ENCODE measurements at regions not wholly inside any gene's neighbourhood (a gene's known extent, or its start where the extent isn't known, plus 50 kb on each side); places are given as distances from the start of the nearest gene placed in this dataset.

DNA sequence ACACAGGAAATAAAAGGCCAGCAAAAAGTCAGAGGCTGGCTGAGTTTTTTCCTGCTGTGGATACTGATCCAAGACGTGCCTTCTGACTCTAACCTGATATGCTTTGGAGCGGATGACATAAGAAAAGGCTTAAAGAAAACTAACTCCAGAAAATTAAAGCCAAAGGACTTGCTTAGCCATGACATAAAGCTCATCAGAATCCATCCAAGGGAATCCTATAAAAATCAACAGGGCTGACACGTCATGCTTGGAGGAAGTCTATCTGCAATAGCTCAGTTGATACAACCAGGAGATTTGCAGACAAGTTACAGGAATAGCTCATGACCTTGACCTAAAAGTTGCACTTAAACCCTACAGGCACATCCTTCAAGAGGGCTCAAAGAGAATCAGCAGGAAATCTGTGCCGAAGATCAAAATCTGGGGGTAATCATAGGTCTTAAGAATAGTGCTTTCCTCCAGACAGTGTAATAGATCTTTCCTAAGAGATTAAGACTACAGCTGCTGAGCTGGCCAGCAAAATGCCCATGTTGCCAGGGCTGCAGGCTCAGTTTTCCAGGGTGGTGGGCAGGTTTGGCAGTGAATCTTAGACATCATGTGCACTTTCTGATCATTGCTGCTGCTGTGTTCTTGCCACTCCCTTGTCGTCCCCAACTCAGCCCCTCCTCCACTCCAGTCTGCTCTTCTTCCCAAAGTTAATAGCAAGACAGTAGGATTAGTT lies 111.5 kb upstream of the SVIL start (continued):
- TF ChIP-seq, protein P1, sequence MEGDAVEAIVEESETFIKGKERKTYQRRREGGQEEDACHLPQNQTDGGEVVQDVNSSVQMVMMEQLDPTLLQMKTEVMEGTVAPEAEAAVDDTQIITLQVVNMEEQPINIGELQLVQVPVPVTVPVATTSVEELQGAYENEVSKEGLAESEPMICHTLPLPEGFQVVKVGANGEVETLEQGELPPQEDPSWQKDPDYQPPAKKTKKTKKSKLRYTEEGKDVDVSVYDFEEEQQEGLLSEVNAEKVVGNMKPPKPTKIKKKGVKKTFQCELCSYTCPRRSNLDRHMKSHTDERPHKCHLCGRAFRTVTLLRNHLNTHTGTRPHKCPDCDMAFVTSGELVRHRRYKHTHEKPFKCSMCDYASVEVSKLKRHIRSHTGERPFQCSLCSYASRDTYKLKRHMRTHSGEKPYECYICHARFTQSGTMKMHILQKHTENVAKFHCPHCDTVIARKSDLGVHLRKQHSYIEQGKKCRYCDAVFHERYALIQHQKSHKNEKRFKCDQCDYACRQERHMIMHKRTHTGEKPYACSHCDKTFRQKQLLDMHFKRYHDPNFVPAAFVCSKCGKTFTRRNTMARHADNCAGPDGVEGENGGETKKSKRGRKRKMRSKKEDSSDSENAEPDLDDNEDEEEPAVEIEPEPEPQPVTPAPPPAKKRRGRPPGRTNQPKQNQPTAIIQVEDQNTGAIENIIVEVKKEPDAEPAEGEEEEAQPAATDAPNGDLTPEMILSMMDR (IDR thresholded peaks at IDR 0.05): no peak
- TF ChIP-seq JUND (IDR thresholded peaks at IDR 0.05) (peak; percentile 62; the same call in 1 of the 2 replicates), FOXJ3 (CRISPR knock-in tag; IDR thresholded peaks at IDR 0.05) (no peak), TCF12 (IDR thresholded peaks at IDR 0.05) (peak; percentile 86), NRF1 (IDR thresholded peaks at IDR 0.05; ENCODE audit: low read depth, low read length) (no peak), NFIC (IDR thresholded peaks at IDR 0.05; ENCODE audit: borderline replicate concordance) (peak; percentile 12; the same call in 1 of the 2 replicates), ELF1 (IDR thresholded peaks at IDR 0.05) (no peak), RFX5 (IDR thresholded peaks at IDR 0.05; ENCODE audit: low read length) (no peak), YY1 (IDR thresholded peaks at IDR 0.05; ENCODE audit: low read depth) (no peak)
- TF ChIP-seq, protein P2, sequence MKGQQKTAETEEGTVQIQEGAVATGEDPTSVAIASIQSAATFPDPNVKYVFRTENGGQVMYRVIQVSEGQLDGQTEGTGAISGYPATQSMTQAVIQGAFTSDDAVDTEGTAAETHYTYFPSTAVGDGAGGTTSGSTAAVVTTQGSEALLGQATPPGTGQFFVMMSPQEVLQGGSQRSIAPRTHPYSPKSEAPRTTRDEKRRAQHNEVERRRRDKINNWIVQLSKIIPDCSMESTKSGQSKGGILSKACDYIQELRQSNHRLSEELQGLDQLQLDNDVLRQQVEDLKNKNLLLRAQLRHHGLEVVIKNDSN (IDR thresholded peaks at IDR 0.05; ENCODE audit: borderline replicate concordance, low read depth): no peak

DNA sequence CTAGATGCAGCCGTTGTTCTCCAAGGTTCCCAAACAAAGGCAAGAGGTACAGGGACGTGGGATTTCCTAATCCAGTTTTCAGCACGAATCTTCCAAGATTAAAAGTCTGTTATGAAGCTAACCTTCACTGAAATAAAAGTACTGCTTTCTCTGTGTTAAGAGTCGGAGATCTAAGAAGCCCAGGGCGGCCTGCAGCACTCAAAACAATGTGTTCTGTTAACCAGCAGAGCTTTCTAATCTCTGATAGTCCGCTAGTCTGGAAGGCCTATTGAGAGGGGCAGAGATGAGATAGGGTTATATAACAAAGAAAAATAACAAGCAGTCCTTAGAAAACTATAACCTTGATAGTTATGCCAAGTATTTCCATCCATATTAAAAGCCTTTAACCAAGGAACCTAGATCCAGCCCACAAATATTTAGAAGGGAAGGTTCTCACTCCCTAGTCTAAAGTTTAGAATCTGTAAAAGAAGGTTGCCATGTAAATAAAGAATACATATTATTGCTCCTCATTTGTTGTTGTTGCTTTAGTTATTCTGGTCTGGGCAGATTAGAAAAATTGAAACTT lies 106.3 kb upstream of the SVIL start:
- no peak overlapping the region for H3K9ac ChIP-seq
- H4K20me1 ChIP-seq (ENCODE audit: insufficient read depth): no peaks in the 10 kb centered on the region
- H3K4me2 ChIP-seq: no peak overlapping the region
- H3F3A ChIP-seq (replicated peaks; ENCODE audit: insufficient read depth): peaks cover 9% of the 10 kb centered on the region
- H3K9me2 ChIP-seq: no peaks in the 10 kb centered on the region
- ChIA-PET CTCF (interaction anchor here (0.8 kb wide), 1 partner anchor 14 kb away, joined by 3 read pairs; no protein-coding TSS in a partner anchor), POLR2A (no interaction called here)
- H3K4me3 ChIP-seq (ENCODE audit: low read depth in 2 of 2, low read length in 1 of 2): no peak overlapping the region
- 90% methylated on average over 6 of the region's 6 CpGs for WGBS (ENCODE audit: low lambda C conversion rate)
- peak; percentile 27 for DNase-seq
- H3K27me3 ChIP-seq (ENCODE audit: insufficient read depth): no peaks in the 10 kb centered on the region
- no peak overlapping the region for H2AFZ ChIP-seq (ENCODE audit: low read depth)
- no peaks in the 10 kb centered on the region for H3K9me3 ChIP-seq
- no peaks in the 10 kb centered on the region for H3K36me3 ChIP-seq (replicated peaks in 1 of 2; ENCODE audit: control insufficient read depth in 1 of 2, insufficient read depth in 2 of 2, low read length in 1 of 2)
- H3K27ac ChIP-seq (ENCODE audit: low read depth in 2 of 2, low read length in 1 of 2): no peak overlapping the region; a peak in 1 of 4 replicates
- H3K79me2 ChIP-seq (ENCODE audit: insufficient read depth): peaks cover 6% of the 10 kb centered on the region
- H3K4me1 ChIP-seq (ENCODE audit: control insufficient read depth in 1 of 2, insufficient read depth in 2 of 2, low read depth in 1 of 2, low read length in 1 of 2): peaks cover 0 to 7% of the 10 kb centered on the region in 2 experiments; a peak in 1 of 4 replicates
- TF ChIP-seq EP300 (IDR thresholded peaks at IDR 0.05; ENCODE audit: borderline replicate concordance in 1 of 2, low read depth in 1 of 2, low read length in 1 of 2): no peak
- TF ChIP-seq MEF2A (IDR thresholded peaks at IDR 0.05; ENCODE audit: borderline replicate concordance, low read depth): no peak
- no peak for TF ChIP-seq FOSL2 (IDR thresholded peaks at IDR 0.05; ENCODE audit: borderline replicate concordance, low read depth)
- no peak for TF ChIP-seq GATA2 (CRISPR knock-in tag; IDR thresholded peaks at IDR 0.05)
- TF ChIP-seq, protein P3, sequence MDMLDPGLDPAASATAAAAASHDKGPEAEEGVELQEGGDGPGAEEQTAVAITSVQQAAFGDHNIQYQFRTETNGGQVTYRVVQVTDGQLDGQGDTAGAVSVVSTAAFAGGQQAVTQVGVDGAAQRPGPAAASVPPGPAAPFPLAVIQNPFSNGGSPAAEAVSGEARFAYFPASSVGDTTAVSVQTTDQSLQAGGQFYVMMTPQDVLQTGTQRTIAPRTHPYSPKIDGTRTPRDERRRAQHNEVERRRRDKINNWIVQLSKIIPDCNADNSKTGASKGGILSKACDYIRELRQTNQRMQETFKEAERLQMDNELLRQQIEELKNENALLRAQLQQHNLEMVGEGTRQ (IDR thresholded peaks at IDR 0.05; ENCODE audit: borderline replicate concordance, low read depth, low read length): no peak
- TF ChIP-seq ELF1 (IDR thresholded peaks at IDR 0.05): no peak
- TF ChIP-seq, protein P1 (IDR thresholded peaks at IDR 0.05): no peak
- TF ChIP-seq RXRA (IDR thresholded peaks at IDR 0.05; ENCODE audit: borderline replicate concordance, low read depth): no peak
- TF ChIP-seq, protein P4, sequence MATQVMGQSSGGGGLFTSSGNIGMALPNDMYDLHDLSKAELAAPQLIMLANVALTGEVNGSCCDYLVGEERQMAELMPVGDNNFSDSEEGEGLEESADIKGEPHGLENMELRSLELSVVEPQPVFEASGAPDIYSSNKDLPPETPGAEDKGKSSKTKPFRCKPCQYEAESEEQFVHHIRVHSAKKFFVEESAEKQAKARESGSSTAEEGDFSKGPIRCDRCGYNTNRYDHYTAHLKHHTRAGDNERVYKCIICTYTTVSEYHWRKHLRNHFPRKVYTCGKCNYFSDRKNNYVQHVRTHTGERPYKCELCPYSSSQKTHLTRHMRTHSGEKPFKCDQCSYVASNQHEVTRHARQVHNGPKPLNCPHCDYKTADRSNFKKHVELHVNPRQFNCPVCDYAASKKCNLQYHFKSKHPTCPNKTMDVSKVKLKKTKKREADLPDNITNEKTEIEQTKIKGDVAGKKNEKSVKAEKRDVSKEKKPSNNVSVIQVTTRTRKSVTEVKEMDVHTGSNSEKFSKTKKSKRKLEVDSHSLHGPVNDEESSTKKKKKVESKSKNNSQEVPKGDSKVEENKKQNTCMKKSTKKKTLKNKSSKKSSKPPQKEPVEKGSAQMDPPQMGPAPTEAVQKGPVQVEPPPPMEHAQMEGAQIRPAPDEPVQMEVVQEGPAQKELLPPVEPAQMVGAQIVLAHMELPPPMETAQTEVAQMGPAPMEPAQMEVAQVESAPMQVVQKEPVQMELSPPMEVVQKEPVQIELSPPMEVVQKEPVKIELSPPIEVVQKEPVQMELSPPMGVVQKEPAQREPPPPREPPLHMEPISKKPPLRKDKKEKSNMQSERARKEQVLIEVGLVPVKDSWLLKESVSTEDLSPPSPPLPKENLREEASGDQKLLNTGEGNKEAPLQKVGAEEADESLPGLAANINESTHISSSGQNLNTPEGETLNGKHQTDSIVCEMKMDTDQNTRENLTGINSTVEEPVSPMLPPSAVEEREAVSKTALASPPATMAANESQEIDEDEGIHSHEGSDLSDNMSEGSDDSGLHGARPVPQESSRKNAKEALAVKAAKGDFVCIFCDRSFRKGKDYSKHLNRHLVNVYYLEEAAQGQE (IDR thresholded peaks at IDR 0.05; ENCODE audit: low read depth, low read length): no peak
- TF ChIP-seq, protein P5, sequence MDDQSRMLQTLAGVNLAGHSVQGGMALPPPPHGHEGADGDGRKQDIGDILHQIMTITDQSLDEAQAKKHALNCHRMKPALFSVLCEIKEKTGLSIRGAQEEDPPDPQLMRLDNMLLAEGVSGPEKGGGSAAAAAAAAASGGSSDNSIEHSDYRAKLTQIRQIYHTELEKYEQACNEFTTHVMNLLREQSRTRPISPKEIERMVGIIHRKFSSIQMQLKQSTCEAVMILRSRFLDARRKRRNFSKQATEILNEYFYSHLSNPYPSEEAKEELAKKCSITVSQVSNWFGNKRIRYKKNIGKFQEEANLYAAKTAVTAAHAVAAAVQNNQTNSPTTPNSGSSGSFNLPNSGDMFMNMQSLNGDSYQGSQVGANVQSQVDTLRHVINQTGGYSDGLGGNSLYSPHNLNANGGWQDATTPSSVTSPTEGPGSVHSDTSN (IDR thresholded peaks at IDR 0.05): no peak
- no peak for TF ChIP-seq TCF12 (IDR thresholded peaks at IDR 0.05)
- TF ChIP-seq SIN3A (IDR thresholded peaks at IDR 0.05; ENCODE audit: borderline replicate concordance, low read depth, low read length): no peak
- TF ChIP-seq CHD2 (IDR thresholded peaks at IDR 0.05; ENCODE audit: low read length, partially characterized antibody): no peak

Measured in SK-N-SH (cell line).